ENCODE measurements at regions not wholly inside any gene's neighbourhood (a gene's known extent, or its start where the extent isn't known, plus 50 kb on each side); places are given as distances from the start of the nearest gene placed in this dataset.
A peak's percentile ranks its signal among the peaks of the same experiment; 100 is the strongest.

DNA sequence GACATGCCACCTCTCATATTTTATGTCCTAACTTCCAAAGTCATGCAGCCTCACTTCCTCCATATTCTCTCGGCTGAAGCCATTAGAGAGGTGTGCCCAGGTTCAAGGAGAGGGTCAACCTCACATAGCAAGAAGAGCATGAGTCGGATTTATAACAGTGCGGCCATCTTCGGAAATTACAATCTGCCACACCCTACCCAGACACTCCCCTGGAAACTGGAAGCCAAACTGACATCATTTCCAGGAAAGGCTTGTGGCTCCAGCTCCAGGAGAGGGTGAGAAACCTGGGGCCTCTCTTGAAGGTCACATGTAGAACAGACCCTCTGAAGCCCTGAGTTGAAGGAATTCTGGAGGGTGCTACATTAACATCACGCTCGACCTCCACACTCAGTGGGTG is 73.5 kb downstream of the RRAGC start (continued):
- TF ChIP-seq POLR3A (IDR thresholded peaks at IDR 0.05; ENCODE audit: borderline replicate concordance, extremely low read depth, insufficient read depth, insufficient read length) (no peak), CXXC5 (CRISPR knock-in tag; IDR thresholded peaks at IDR 0.05) (peak; percentile 49), TAF1 (IDR thresholded peaks at IDR 0.05; ENCODE audit: control insufficient read depth, extremely low read depth, insufficient read depth, low read length, severe bottlenecking) (no peak), STAT5A (IDR thresholded peaks at IDR 0.05; ENCODE audit: borderline replicate concordance, low read length) (peak; percentile 36; the same call in 1 of the 2 replicates), CTBP1 (IDR thresholded peaks at IDR 0.05; ENCODE audit: borderline replicate concordance) (peak; percentile 25; the same call in 1 of the 2 replicates), ESRRA (IDR thresholded peaks at IDR 0.05; ENCODE audit: borderline replicate concordance, low read depth) (peak; percentile 54; the same call in 1 of the 2 replicates), ETV6 (IDR thresholded peaks at IDR 0.05; ENCODE audit: borderline replicate concordance in 1 of 2, low read depth in 2 of 2, low read length in 1 of 2) (peak; percentile 32 to 54; a peak in 2 of 4 replicates), ETV6 (CRISPR knock-in tag; IDR thresholded peaks at IDR 0.05; ENCODE audit: borderline replicate concordance) (no peak), SMAD1 (IDR thresholded peaks at IDR 0.05; ENCODE audit: low read depth, low read length, partially characterized antibody) (no peak), EP300 (IDR thresholded peaks at IDR 0.05; ENCODE audit: low read length) (peak; percentile 55; the same call in 1 of the 2 replicates), ZNF175 (CRISPR knock-in tag; IDR thresholded peaks at IDR 0.05; ENCODE audit: low read depth) (peak; percentile 70; the same call in 1 of the 2 replicates), FOS (IDR thresholded peaks at IDR 0.05; ENCODE audit: extremely low read depth, insufficient read length) (no peak), ZNF766 (CRISPR knock-in tag; conservative IDR thresholded peaks at IDR 0.05) (peak; percentile 88; the same call in 1 of the 2 replicates), PHB (CRISPR knock-in tag; IDR thresholded peaks at IDR 0.05) (peak; percentile 36; the same call in 1 of the 2 replicates), NR4A1 (CRISPR knock-in tag; IDR thresholded peaks at IDR 0.05) (0 out of 2 replicates have a peak, but pooled peaks have one; percentile 73), NR4A1 (tag; IDR thresholded peaks at IDR 0.05) (no peak; the same call in 1 of the 2 replicates), ATF7 (IDR thresholded peaks at IDR 0.05) (peak; percentile 86)
- TF ChIP-seq, protein P1, sequence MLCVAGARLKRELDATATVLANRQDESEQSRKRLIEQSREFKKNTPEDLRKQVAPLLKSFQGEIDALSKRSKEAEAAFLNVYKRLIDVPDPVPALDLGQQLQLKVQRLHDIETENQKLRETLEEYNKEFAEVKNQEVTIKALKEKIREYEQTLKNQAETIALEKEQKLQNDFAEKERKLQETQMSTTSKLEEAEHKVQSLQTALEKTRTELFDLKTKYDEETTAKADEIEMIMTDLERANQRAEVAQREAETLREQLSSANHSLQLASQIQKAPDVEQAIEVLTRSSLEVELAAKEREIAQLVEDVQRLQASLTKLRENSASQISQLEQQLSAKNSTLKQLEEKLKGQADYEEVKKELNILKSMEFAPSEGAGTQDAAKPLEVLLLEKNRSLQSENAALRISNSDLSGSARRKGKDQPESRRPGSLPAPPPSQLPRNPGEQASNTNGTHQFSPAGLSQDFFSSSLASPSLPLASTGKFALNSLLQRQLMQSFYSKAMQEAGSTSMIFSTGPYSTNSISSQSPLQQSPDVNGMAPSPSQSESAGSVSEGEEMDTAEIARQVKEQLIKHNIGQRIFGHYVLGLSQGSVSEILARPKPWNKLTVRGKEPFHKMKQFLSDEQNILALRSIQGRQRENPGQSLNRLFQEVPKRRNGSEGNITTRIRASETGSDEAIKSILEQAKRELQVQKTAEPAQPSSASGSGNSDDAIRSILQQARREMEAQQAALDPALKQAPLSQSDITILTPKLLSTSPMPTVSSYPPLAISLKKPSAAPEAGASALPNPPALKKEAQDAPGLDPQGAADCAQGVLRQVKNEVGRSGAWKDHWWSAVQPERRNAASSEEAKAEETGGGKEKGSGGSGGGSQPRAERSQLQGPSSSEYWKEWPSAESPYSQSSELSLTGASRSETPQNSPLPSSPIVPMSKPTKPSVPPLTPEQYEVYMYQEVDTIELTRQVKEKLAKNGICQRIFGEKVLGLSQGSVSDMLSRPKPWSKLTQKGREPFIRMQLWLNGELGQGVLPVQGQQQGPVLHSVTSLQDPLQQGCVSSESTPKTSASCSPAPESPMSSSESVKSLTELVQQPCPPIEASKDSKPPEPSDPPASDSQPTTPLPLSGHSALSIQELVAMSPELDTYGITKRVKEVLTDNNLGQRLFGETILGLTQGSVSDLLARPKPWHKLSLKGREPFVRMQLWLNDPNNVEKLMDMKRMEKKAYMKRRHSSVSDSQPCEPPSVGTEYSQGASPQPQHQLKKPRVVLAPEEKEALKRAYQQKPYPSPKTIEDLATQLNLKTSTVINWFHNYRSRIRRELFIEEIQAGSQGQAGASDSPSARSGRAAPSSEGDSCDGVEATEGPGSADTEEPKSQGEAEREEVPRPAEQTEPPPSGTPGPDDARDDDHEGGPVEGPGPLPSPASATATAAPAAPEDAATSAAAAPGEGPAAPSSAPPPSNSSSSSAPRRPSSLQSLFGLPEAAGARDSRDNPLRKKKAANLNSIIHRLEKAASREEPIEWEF (CRISPR knock-in tag; IDR thresholded peaks at IDR 0.05): 0 out of 2 replicates have a peak, but pooled peaks have one; percentile 13
- TF ChIP-seq, protein P2, sequence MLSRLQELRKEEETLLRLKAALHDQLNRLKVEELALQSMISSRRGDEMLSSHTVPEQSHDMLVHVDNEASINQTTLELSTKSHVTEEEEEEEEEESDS (CRISPR knock-in tag; IDR thresholded peaks at IDR 0.05): no peak
- TF ChIP-seq, protein P3, sequence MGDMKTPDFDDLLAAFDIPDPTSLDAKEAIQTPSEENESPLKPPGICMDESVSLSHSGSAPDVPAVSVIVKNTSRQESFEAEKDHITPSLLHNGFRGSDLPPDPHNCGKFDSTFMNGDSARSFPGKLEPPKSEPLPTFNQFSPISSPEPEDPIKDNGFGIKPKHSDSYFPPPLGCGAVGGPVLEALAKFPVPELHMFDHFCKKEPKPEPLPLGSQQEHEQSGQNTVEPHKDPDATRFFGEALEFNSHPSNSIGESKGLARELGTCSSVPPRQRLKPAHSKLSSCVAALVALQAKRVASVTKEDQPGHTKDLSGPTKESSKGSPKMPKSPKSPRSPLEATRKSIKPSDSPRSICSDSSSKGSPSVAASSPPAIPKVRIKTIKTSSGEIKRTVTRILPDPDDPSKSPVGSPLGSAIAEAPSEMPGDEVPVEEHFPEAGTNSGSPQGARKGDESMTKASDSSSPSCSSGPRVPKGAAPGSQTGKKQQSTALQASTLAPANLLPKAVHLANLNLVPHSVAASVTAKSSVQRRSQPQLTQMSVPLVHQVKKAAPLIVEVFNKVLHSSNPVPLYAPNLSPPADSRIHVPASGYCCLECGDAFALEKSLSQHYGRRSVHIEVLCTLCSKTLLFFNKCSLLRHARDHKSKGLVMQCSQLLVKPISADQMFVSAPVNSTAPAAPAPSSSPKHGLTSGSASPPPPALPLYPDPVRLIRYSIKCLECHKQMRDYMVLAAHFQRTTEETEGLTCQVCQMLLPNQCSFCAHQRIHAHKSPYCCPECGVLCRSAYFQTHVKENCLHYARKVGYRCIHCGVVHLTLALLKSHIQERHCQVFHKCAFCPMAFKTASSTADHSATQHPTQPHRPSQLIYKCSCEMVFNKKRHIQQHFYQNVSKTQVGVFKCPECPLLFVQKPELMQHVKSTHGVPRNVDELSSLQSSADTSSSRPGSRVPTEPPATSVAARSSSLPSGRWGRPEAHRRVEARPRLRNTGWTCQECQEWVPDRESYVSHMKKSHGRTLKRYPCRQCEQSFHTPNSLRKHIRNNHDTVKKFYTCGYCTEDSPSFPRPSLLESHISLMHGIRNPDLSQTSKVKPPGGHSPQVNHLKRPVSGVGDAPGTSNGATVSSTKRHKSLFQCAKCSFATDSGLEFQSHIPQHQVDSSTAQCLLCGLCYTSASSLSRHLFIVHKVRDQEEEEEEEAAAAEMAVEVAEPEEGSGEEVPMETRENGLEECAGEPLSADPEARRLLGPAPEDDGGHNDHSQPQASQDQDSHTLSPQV (IDR thresholded peaks at IDR 0.05): peak; percentile 84

Data from K562 (cell line).